Neuronal stem cell (in vitro differentiated cells): ENCODE measurements at regions not wholly inside any gene's neighbourhood (a gene's known extent, or its start where the extent isn't known, plus 50 kb on each side); places are given as distances from the start of the nearest gene placed in this dataset.

Experiments
- DNase-seq: peaks from one replicate; pipeline ENCODE4 v3.0.0-alpha.2; 2013; ENCODE audit warnings: low spot score
- H2AFZ ChIP-seq: one replicate; pipeline ENCODE4 v1.6.1; 2013; ENCODE audit warnings: mild to moderate bottlenecking, low read length, inconsistent platforms
- H2AK5ac ChIP-seq: 2 replicates; pipeline ENCODE4 v1.6.1; 2013; ENCODE audit warnings: low read depth, mild to moderate bottlenecking, inconsistent platforms, low read length, moderate library complexity, mixed read lengths
- H2BK120ac ChIP-seq: 2 replicates; pipeline ENCODE4 v1.6.1; 2013; ENCODE audit warnings: low read depth, mild to moderate bottlenecking, inconsistent platforms, low read length, moderate library complexity, mixed read lengths
- H2BK12ac ChIP-seq: one replicate; pipeline ENCODE4 v1.6.1; 2013; ENCODE audit warnings: low read length, inconsistent platforms
- H2BK15ac ChIP-seq: 2 replicates; pipeline ENCODE4 v1.6.1; 2013; ENCODE audit warnings: mild to moderate bottlenecking, low read length, inconsistent platforms, mixed read lengths
- H2BK5ac ChIP-seq: one replicate; pipeline ENCODE4 v1.6.1; 2013; ENCODE audit warnings: inconsistent platforms, mild to moderate bottlenecking, low read length, moderate library complexity
- H3K14ac ChIP-seq: one replicate; pipeline ENCODE4 v1.6.1; 2013; ENCODE audit warnings: low read length, inconsistent platforms
- H3K18ac ChIP-seq: 2 replicates; pipeline ENCODE4 v1.6.1; 2013; ENCODE audit warnings: low read length, inconsistent platforms
- H3K23ac ChIP-seq: 2 replicates; pipeline ENCODE4 v1.6.1; 2013; ENCODE audit warnings: low read depth, mild to moderate bottlenecking, mixed read lengths, low read length, inconsistent platforms; ENCODE audit not compliant: poor library complexity
- H3K27ac ChIP-seq: replicated peaks from 3 replicates; pipeline ENCODE4 v1.5.1; 2013; ENCODE audit warnings: low read length, inconsistent platforms
- H3K27me3 ChIP-seq, 3 experiments: 2 replicates each; pipeline ENCODE4 v1.6.1; 2013; ENCODE audit warnings: low read length in 3 of 3, mild to moderate bottlenecking in 2 of 3, inconsistent platforms in 1 of 3, low read depth in 1 of 3, mixed read lengths in 1 of 3, moderate library complexity in 1 of 3; ENCODE audit not compliant: control insufficient read depth in 3 of 3, insufficient read depth in 3 of 3
- H3K36me3 ChIP-seq, 2 donors: replicated peaks in 1 of 2; 2 replicates each; pipeline ENCODE4 v1.6.1; 2013; ENCODE audit warnings: low read length in 2 of 2; ENCODE audit not compliant: control insufficient read depth in 2 of 2, insufficient read depth in 2 of 2
- H3K4ac ChIP-seq: 2 replicates; pipeline ENCODE4 v1.6.1; 2013; ENCODE audit warnings: inconsistent platforms, mild to moderate bottlenecking, low read length, moderate library complexity
- H3K4me1 ChIP-seq, 2 donors: 1 replicate in 1 of 2; 2 replicates in 1 of 2; pipeline ENCODE4 v1.6.1; 2013; ENCODE audit warnings: low read length in 2 of 2, low read depth in 1 of 2; ENCODE audit not compliant: control insufficient read depth in 2 of 2, insufficient read depth in 1 of 2
- H3K4me2 ChIP-seq: one replicate; pipeline ENCODE4 v1.6.1; 2013; ENCODE audit warnings: mild to moderate bottlenecking, low read length, inconsistent platforms; ENCODE audit not compliant: insufficient read depth, poor library complexity, severe bottlenecking
- H3K4me3 ChIP-seq, 2 donors: 2 replicates each; pipeline ENCODE4 v1.5.1; 2013; ENCODE audit warnings: low read length in 2 of 2, mild to moderate bottlenecking in 2 of 2, inconsistent platforms in 1 of 2, moderate library complexity in 1 of 2
- H3K79me1 ChIP-seq: one replicate; pipeline ENCODE4 v1.6.1; 2013; ENCODE audit warnings: low read depth, mild to moderate bottlenecking, inconsistent platforms, low read length, moderate library complexity
- H3K9ac ChIP-seq: one replicate; pipeline ENCODE4 v1.6.1; 2013; ENCODE audit warnings: mild to moderate bottlenecking, low read depth, low read length, inconsistent platforms; ENCODE audit not compliant: poor library complexity
- H3K9me3 ChIP-seq, 2 donors: replicated peaks in 1 of 2; 2 replicates each; pipeline versions ENCODE3 to v1.6.1; 2013; ENCODE audit warnings: low read length in 2 of 2, mild to moderate bottlenecking in 2 of 2, inconsistent platforms in 1 of 2, low read depth in 1 of 2, mixed read lengths in 1 of 2, moderate library complexity in 1 of 2; ENCODE audit not compliant: control insufficient read depth in 2 of 2, insufficient read depth in 1 of 2
- H4K8ac ChIP-seq: one replicate; pipeline ENCODE4 v1.6.1; 2013; ENCODE audit warnings: low read depth, mild to moderate bottlenecking, inconsistent platforms, low read length, moderate library complexity
- H4K91ac ChIP-seq: one replicate; pipeline ENCODE4 v1.6.1; 2013; ENCODE audit warnings: low read length, low read depth, mild to moderate bottlenecking, inconsistent platforms; ENCODE audit not compliant: poor library complexity
- WGBS, 2 donors: extraction: QIAGEN DNeasy Blood & Tissue Kit; methylation state at CpG; one replicate each; pipeline ENCODE4 v1.1.7; 2013; ENCODE audit warnings: missing lambda C conversion rate in 2 of 2, mixed read lengths in 1 of 2; ENCODE audit not compliant: insufficient read length in 2 of 2, insufficient replicate concordance in 1 of 2; ENCODE audit errors: extremely low coverage in 2 of 2; 5-methylcytosine and 5-hydroxymethylcytosine counted together

- Histone ChIP-seq H3K4me2 (no peak overlapping the region), H3K23ac (no peak overlapping the region), H3K27me3 (no peaks in the 10 kb centered on the region), H3K18ac (no peak overlapping the region), H2AK5ac (no peak overlapping the region), H3K9me3 (no peaks in the 10 kb centered on the region), H2BK15ac (no peak overlapping the region), H3K4me1 (no peaks in the 10 kb centered on the region), H4K91ac (no peak overlapping the region), H3K27ac (no peak overlapping the region), H2AFZ (no peak overlapping the region), H2BK5ac (no peak overlapping the region), H3K4ac (no peak overlapping the region), H4K8ac (no peak overlapping the region), H2BK12ac (no peak overlapping the region), H2BK120ac (no peak overlapping the region), H3K36me3 (no peaks in the 10 kb centered on the region), H3K4me3 (no peak overlapping the region), H3K79me1 (no peaks in the 10 kb centered on the region), H3K14ac (no peak overlapping the region), H3K9ac (no peak overlapping the region)
- DNase-seq, result no peak
- whole genome bisulfite sequencing, 2 donors, result no CpG with 5 or more reads among the region's 6 CpGs
Observed at GRCh38 chr16:76656994-76657393, 379.8 kb downstream of the CNTNAP4 start.

GRCh38 chr16:76661691-76662235 lies 384.6 kb downstream of the CNTNAP4 start:
- Histone ChIP-seq H3K27ac (no peak overlapping the region), H3K9me3 (no peaks in the 10 kb centered on the region), H3K4ac (no peak overlapping the region), H3K4me3 (no peak overlapping the region), H3K79me1 (no peaks in the 10 kb centered on the region), H2BK120ac (no peak overlapping the region), H2BK15ac (no peak overlapping the region), H2AFZ (no peak overlapping the region), H4K8ac (no peak overlapping the region), H3K23ac (no peak overlapping the region), H3K14ac (no peak overlapping the region), H2AK5ac (no peak overlapping the region), H2BK12ac (no peak overlapping the region), H3K27me3 (no peaks in the 10 kb centered on the region), H3K9ac (no peak overlapping the region), H3K36me3 (no peaks in the 10 kb centered on the region), H3K4me1 (no peaks in the 10 kb centered on the region), H4K91ac (no peak overlapping the region), H3K18ac (no peak overlapping the region), H2BK5ac (no peak overlapping the region), H3K4me2 (no peak overlapping the region)
- no peak for DNase-seq
- WGBS, 2 donors, result no CpG with 5 or more reads among the region's 3 CpGs

- Histone ChIP-seq H2BK15ac (no peak overlapping the region), H4K8ac (no peak overlapping the region), H2AK5ac (no peak overlapping the region), H3K36me3 (no peaks in the 10 kb centered on the region), H3K27ac (no peak overlapping the region), H4K91ac (no peak overlapping the region), H2AFZ (no peak overlapping the region), H3K14ac (no peak overlapping the region), H3K9me3 (no peaks in the 10 kb centered on the region), H3K23ac (no peak overlapping the region), H2BK12ac (no peak overlapping the region), H3K18ac (no peak overlapping the region), H3K79me1 (no peaks in the 10 kb centered on the region), H2BK5ac (no peak overlapping the region), H3K4ac (no peak overlapping the region), H3K4me3 (no peak overlapping the region), H3K4me1 (no peaks in the 10 kb centered on the region), H3K27me3 (no peaks in the 10 kb centered on the region), H3K9ac (no peak overlapping the region), H3K4me2 (no peak overlapping the region), H2BK120ac (no peak overlapping the region)
- WGBS, 2 donors, result no CpG with 5 or more reads among the region's 4 CpGs
- no peak for DNase-seq
Observed at GRCh38 chr16:76665571-76666275, 388.5 kb downstream of the CNTNAP4 start.

GRCh38 chr16:76668207-76668725 lies 391.1 kb downstream of the CNTNAP4 start:
- Histone ChIP-seq H3K9me3 (no peaks in the 10 kb centered on the region), H3K27me3 (no peaks in the 10 kb centered on the region), H4K8ac (peak overlapping the region; percentile 4), H2AK5ac (no peak overlapping the region), H2BK120ac (no peak overlapping the region), H3K14ac (no peak overlapping the region), H3K23ac (no peak overlapping the region), H3K4me2 (no peak overlapping the region), H3K79me1 (no peaks in the 10 kb centered on the region), H2BK15ac (no peak overlapping the region), H3K4me1 (no peaks in the 10 kb centered on the region), H2BK12ac (no peak overlapping the region), H3K9ac (no peak overlapping the region), H3K4me3 (no peak overlapping the region), H4K91ac (no peak overlapping the region), H3K18ac (no peak overlapping the region), H3K36me3 (no peaks in the 10 kb centered on the region), H2BK5ac (no peak overlapping the region), H2AFZ (no peak overlapping the region), H3K27ac (no peak overlapping the region), H3K4ac (no peak overlapping the region)
- WGBS, 2 donors, result no CpG with 5 or more reads among the region's 8 CpGs
- DNase-seq, result peak; percentile 14
